MCF 10A (cell line): ENCODE measurements at regions not wholly inside any gene's neighbourhood (a gene's known extent, or its start where the extent isn't known, plus 50 kb on each side); places are given as distances from the start of the nearest gene placed in this dataset.

Experiments
- BruUV-seq: library from RNA; stranded (reverse); fragments of 400-500 nt; replicated peaks from 2 replicates; lab custom pipeline; 2021; lab: Mats Ljungman, UMichigan
- CTCF ChIA-PET: fragments of 300-600 bp; sonication (Branson Sonifier 250); formaldehyde crosslinking; extraction: SDS; loops from one replicate; lab custom pipeline; 2021; ENCODE audit warnings: antibody characterized with exemption, inconsistent platforms; lab: Yijun Ruan, JAX
- POLR2A ChIA-PET: fragments of 300-600, 350-650 bp; sonication (Branson Sonifier 250); formaldehyde crosslinking; extraction: SDS; loops from one replicate; lab custom pipeline; 2020; ENCODE audit warnings: antibody characterized with exemption, inconsistent platforms; lab: Yijun Ruan, JAX
- DNase-seq: peaks from one replicate; pipeline ENCODE4 v3.0.0-alpha.2; 2018; ENCODE audit not compliant: unreplicated experiment
- H3K27ac Mint-ChIP-seq: one replicate; pipeline ENCODE4 v1.8.0; 2022; ENCODE audit warnings: mild to moderate bottlenecking, low read depth, mixed read lengths; ENCODE audit not compliant: unreplicated experiment
- H3K27me3 Mint-ChIP-seq: one replicate; pipeline ENCODE4 v1.8.0; 2022; ENCODE audit warnings: mixed read lengths; ENCODE audit not compliant: insufficient read depth, unreplicated experiment
- H3K36me3 Mint-ChIP-seq: one replicate; pipeline ENCODE4 v1.8.0; 2022; ENCODE audit warnings: mild to moderate bottlenecking, moderate library complexity, mixed read lengths; ENCODE audit not compliant: insufficient read depth, unreplicated experiment
- H3K4me1 Mint-ChIP-seq: one replicate; pipeline ENCODE4 v1.8.0; 2022; ENCODE audit warnings: mixed read lengths; ENCODE audit not compliant: insufficient read depth, unreplicated experiment
- H3K4me3 Mint-ChIP-seq: one replicate; pipeline ENCODE4 v1.8.0; 2022; ENCODE audit warnings: mild to moderate bottlenecking, moderate library complexity, mixed read lengths; ENCODE audit not compliant: unreplicated experiment
- H3K9me3 Mint-ChIP-seq: one replicate; pipeline ENCODE4 v1.8.0; 2022; ENCODE audit warnings: mixed read lengths; ENCODE audit not compliant: unreplicated experiment
- CTCF ChIP-seq: fragments of 200-600 bp; IDR thresholded peaks from one replicate; pipeline ENCODE4 v1.8.0; 2022; ENCODE audit warnings: antibody characterized with exemption, mild to moderate bottlenecking; ENCODE audit not compliant: unreplicated experiment
- intact Hi-C: fragments of 100-400 bp; cut with micrococcal nuclease; formaldehyde crosslinking; loops from 2 replicates; pipeline ENCODE4 v1.14.1; 2022

GRCh38 chr2:60366135-60366712 lies 187.2 kb downstream of the BCL11A start:
- Mint-ChIP-seq H3K36me3 (no peaks in the 10 kb centered on the region), H3K27me3 (no peaks in the 10 kb centered on the region), H3K27ac (no peak overlapping the region), H3K4me3 (no peak overlapping the region), H3K9me3 (no peaks in the 10 kb centered on the region), H3K4me1 (no peaks in the 10 kb centered on the region)
- ChIA-PET CTCF (no interaction called here), POLR2A (interaction anchor here (0.7 kb wide), 1 partner anchor 256 kb away, joined by 3 read pairs; no protein-coding TSS in a partner anchor)
- BruUV-seq, result no TSS peak
- intact Hi-C loops, result no loop called here
- DNase-seq, result no peak
- no peak for TF ChIP-seq CTCF

DNA sequence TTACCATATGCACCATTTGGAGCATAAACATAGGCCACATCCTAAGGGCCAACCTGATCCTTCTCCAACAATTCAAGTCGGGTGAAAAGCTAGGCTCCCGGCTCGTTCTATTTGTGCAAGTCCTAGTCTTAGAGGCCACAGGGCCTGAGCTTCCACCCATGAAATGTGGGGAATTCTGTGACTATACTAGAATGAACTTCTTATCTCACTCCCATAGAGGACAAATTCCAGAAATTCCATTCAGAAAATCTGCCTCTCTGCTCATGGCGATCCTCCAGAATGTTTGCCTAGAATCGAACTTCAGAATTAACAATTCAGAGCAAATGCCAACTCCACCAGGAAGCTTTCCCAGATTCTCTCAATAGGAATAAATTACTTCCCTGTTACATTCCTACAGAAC lies 187.9 kb downstream of the BCL11A start:
- Mint-ChIP-seq H3K9me3 (no peaks in the 10 kb centered on the region), H3K27me3 (no peaks in the 10 kb centered on the region), H3K4me3 (no peak overlapping the region), H3K27ac (no peak overlapping the region), H3K36me3 (no peaks in the 10 kb centered on the region), H3K4me1 (no peaks in the 10 kb centered on the region)
- CTCF ChIA-PET, result no interaction called here
- intact Hi-C loops, result no loop called here
- POLR2A ChIA-PET, result no interaction called here
- no peak for DNase-seq
- BruUV-seq, result no TSS peak
- no peak for TF ChIP-seq CTCF

DNA sequence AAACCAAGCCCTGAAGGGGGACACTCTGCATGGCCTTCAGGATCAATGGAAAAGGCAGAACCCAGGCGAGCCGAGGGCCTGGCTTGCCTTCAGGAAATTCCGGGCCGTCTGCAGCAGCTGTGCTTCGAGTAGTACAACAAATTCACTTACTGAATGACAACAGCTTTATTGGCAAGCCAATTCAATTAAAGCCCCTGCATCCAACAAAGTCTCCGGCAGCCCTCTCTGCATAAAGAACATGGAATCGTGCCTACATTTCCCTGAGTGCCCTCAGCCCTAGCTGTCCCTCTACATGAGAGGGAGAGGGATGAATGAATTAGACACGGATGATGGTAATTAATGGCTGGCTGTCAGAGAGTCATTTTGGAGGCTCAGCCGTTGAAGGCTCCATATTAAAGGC lies 189.0 kb downstream of the BCL11A start:
- no peak for DNase-seq
- no TSS peak for BruUV-seq
- ChIA-PET CTCF (interaction anchor here (0.7 kb wide), 1 partner anchor 310 kb away, joined by 3 read pairs; no protein-coding TSS in a partner anchor), POLR2A (no interaction called here)
- Mint-ChIP-seq H3K4me3 (no peak overlapping the region), H3K27me3 (no peaks in the 10 kb centered on the region), H3K27ac (no peak overlapping the region), H3K4me1 (no peaks in the 10 kb centered on the region), H3K36me3 (no peaks in the 10 kb centered on the region), H3K9me3 (no peaks in the 10 kb centered on the region)
- TF ChIP-seq CTCF, result no peak
- intact Hi-C loops, result no loop called here

DNA sequence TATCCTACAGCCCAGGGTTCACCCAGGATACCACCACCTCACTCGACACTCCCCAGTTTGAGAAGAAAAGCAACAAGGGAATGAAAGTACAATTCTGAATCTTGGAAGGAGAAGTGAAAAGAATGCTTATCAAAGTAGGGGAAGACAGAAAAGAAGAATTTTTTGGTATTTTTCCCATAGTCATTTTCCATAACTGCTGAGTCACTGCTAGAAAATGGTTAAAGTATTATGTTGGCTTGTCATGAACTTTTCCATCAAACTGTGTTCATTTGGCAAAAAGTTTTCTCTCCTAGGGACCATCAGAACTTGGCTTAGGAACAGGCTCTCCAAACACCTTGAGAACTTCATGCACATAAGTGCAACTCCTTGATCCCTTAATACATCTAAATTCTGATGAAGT lies 192.0 kb downstream of the BCL11A start:
- no peak overlapping the region for H3K27ac Mint-ChIP-seq
- CTCF ChIA-PET, result interaction anchor here (0.6 kb wide), 1 partner anchor 1628 kb away, joined by 3 read pairs; no protein-coding TSS in a partner anchor
- no peak overlapping the region for H3K4me3 Mint-ChIP-seq
- no peaks in the 10 kb centered on the region for H3K27me3 Mint-ChIP-seq
- TF ChIP-seq CTCF, result no peak
- H3K36me3 Mint-ChIP-seq, result no peaks in the 10 kb centered on the region
- no peaks in the 10 kb centered on the region for H3K4me1 Mint-ChIP-seq
- intact Hi-C loops, result no loop called here
- no TSS peak for BruUV-seq
- POLR2A ChIA-PET, result no interaction called here
- H3K9me3 Mint-ChIP-seq, result no peaks in the 10 kb centered on the region
- no peak for DNase-seq
